H1 (cell line): ENCODE measurements at regions not wholly inside any gene's neighbourhood (a gene's known extent, or its start where the extent isn't known, plus 50 kb on each side); places are given as distances from the start of the nearest gene placed in this dataset.

Experiments
- CTCF ChIA-PET: fragments of 300-600 bp; sonication (Branson Sonifier 250); formaldehyde crosslinking; loops from one replicate; lab custom pipeline; 2021; ENCODE audit not compliant: partially characterized antibody; lab: Charles Lee
- POLR2A ChIA-PET: fragments of 300-600 bp; sonication (Branson Sonifier 250); formaldehyde crosslinking; loops from one replicate; lab custom pipeline; 2021; ENCODE audit warnings: inconsistent platforms; ENCODE audit not compliant: partially characterized antibody; lab: Charles Lee
- DNase-seq, 2 experiments: peaks; one replicate each; pipeline versions ENCODE4 v3.0.0 to v3.0.0-alpha.2; 2010 to 2022; ENCODE audit warnings: low spot score in 2 of 2, low read depth in 1 of 2, mixed read lengths in 1 of 2
- FAIRE-seq: peaks from 2 replicates; lab custom pipeline; 2011; peaks lifted over from hg19 to GRCh38; lab: Jason Lieb, UNC
- H2AFZ ChIP-seq: 2 replicates; pipeline ENCODE4 v1.8.1; 2012; ENCODE audit warnings: low read length, inconsistent platforms
- H2AK5ac ChIP-seq: 2 replicates; pipeline ENCODE4 v1.6.1; 2013; ENCODE audit warnings: low read depth, low read length
- H2BK120ac ChIP-seq: replicated peaks from 2 replicates; pipeline ENCODE3; 2013; ENCODE audit warnings: low read depth, low read length, inconsistent platforms
- H2BK12ac ChIP-seq: 2 replicates; pipeline ENCODE4 v1.6.1; 2013; ENCODE audit warnings: low read depth, low read length
- H2BK15ac ChIP-seq: 2 replicates; pipeline ENCODE4 v1.6.1; 2013; ENCODE audit warnings: low read length
- H2BK20ac ChIP-seq: 2 replicates; pipeline ENCODE4 v1.6.1; 2013; ENCODE audit warnings: low read length
- H2BK5ac ChIP-seq: 2 replicates; pipeline ENCODE4 v1.6.1; 2013; ENCODE audit warnings: low read depth, low read length
- H3K14ac ChIP-seq: 2 replicates; pipeline ENCODE4 v1.6.1; 2013; ENCODE audit warnings: inconsistent platforms; ENCODE audit not compliant: insufficient read length
- H3K18ac ChIP-seq: 2 replicates; pipeline ENCODE4 v1.6.1; 2013; ENCODE audit warnings: low read length; ENCODE audit errors: extremely low read depth
- H3K23ac ChIP-seq: 2 replicates; pipeline ENCODE4 v1.6.1; 2013; ENCODE audit warnings: inconsistent platforms; ENCODE audit not compliant: insufficient read length
- H3K23me2 ChIP-seq: 2 replicates; pipeline ENCODE4 v1.6.1; 2013; ENCODE audit warnings: low read depth, low read length
- H3K27ac ChIP-seq: 2 replicates; pipeline ENCODE4 v1.6.1; 2011; ENCODE audit warnings: low read depth, low read length, inconsistent platforms
- H3K27me3 ChIP-seq, 4 experiments: replicated peaks in 1 of 4; 1 replicate in 1 of 4; 2 replicates in 3 of 4; pipeline versions ENCODE4 v1.6.1 to v1.8.1; 2011 to 2013; ENCODE audit warnings: low read length in 3 of 4, mild to moderate bottlenecking in 3 of 4, inconsistent platforms in 2 of 4, mixed read lengths in 2 of 4, moderate library complexity in 1 of 4; ENCODE audit not compliant: control insufficient read depth in 3 of 4, insufficient read depth in 3 of 4; ENCODE audit errors: extremely low read depth in 1 of 4
- H3K36me3 ChIP-seq, 4 experiments: 2 replicates each; pipeline versions ENCODE4 v1.6.1 to v1.8.1; 2011 to 2013; ENCODE audit warnings: mild to moderate bottlenecking in 4 of 4, low read length in 3 of 4, moderate library complexity in 2 of 4, control low read depth in 1 of 4, inconsistent platforms in 1 of 4; ENCODE audit not compliant: insufficient read depth in 4 of 4, control insufficient read depth in 2 of 4
- H3K4ac ChIP-seq: replicated peaks from 2 replicates; pipeline ENCODE3; 2013; ENCODE audit warnings: low read length, low read depth, mixed read lengths, inconsistent platforms; ENCODE audit not compliant: insufficient read length
- H3K4me1 ChIP-seq, 4 experiments: replicated peaks in 1 of 4; 1 replicate in 1 of 4; 2 replicates in 3 of 4; pipeline versions ENCODE4 v1.6.1 to v1.8.1; 2011 to 2013; ENCODE audit warnings: low read length in 3 of 4, inconsistent platforms in 2 of 4, mixed read lengths in 1 of 4; ENCODE audit not compliant: insufficient read depth in 4 of 4, control insufficient read depth in 3 of 4
- H3K4me2 ChIP-seq, 2 experiments: 2 replicates each; pipeline versions ENCODE4 v1.6.1 to v1.8.1; 2011 to 2013; ENCODE audit warnings: low read depth in 2 of 2, low read length in 2 of 2, control low read depth in 1 of 2, inconsistent platforms in 1 of 2, mild to moderate bottlenecking in 1 of 2; ENCODE audit not compliant: insufficient read depth in 1 of 2
- H3K4me3 ChIP-seq, 4 experiments: fragments of 200-600, 300-600 bp in 1 of 4; sonication (generic), shearing (Covaris generic), sonication (Bioruptor Twin) in 1 of 4; 2 replicates each; pipeline versions ENCODE4 v1.5.1 to v1.8.1; 2011 to 2016; ENCODE audit warnings: low read length in 4 of 4, low read depth in 3 of 4, control low read depth in 2 of 4, inconsistent platforms in 2 of 4, mild to moderate bottlenecking in 2 of 4, mixed read lengths in 1 of 4, moderate library complexity in 1 of 4; ENCODE audit not compliant: insufficient read depth in 2 of 4; ENCODE audit errors: extremely low read depth in 1 of 4
- H3K56ac ChIP-seq: replicated peaks from 2 replicates; pipeline ENCODE3; 2013; ENCODE audit warnings: low read depth, mild to moderate bottlenecking, mixed read lengths, low read length, inconsistent platforms; ENCODE audit not compliant: insufficient read length
- H3K79me1 ChIP-seq: 2 replicates; pipeline ENCODE4 v1.6.1; 2013; ENCODE audit warnings: low read depth, low read length, control low read depth
- H3K79me2 ChIP-seq, 2 experiments: 2 replicates each; pipeline versions ENCODE4 v1.6.1 to v1.8.1; 2012 to 2013; ENCODE audit warnings: low read length in 2 of 2, mild to moderate bottlenecking in 2 of 2, inconsistent platforms in 1 of 2; ENCODE audit not compliant: insufficient read depth in 2 of 2, control insufficient read depth in 1 of 2
- H3K9ac ChIP-seq, 4 experiments: replicated peaks in 1 of 4; 1 replicate in 1 of 4; 2 replicates in 3 of 4; pipeline versions ENCODE4 v1.6.1 to v1.8.1; 2011 to 2013; ENCODE audit warnings: low read depth in 3 of 4, low read length in 3 of 4, control low read depth in 2 of 4, mild to moderate bottlenecking in 2 of 4, moderate library complexity in 2 of 4, inconsistent platforms in 1 of 4; ENCODE audit errors: extremely low read depth in 1 of 4
- H3K9me3 ChIP-seq, 2 experiments: 2 replicates each; pipeline versions ENCODE4 v1.6.1 to v1.8.1; 2012 to 2013; ENCODE audit warnings: mild to moderate bottlenecking in 2 of 2, moderate library complexity in 2 of 2, control low read depth in 1 of 2, inconsistent platforms in 1 of 2, low read depth in 1 of 2, low read length in 1 of 2, mixed read lengths in 1 of 2; ENCODE audit not compliant: insufficient read depth in 2 of 2
- H4K20me1 ChIP-seq, 2 experiments: replicated peaks in 1 of 2; 2 replicates each; pipeline versions ENCODE3 to v1.8.1; 2011 to 2013; ENCODE audit warnings: inconsistent platforms in 2 of 2, low read length in 2 of 2, mild to moderate bottlenecking in 1 of 2; ENCODE audit not compliant: insufficient read depth in 2 of 2, control insufficient read depth in 1 of 2
- H4K5ac ChIP-seq: 2 replicates; pipeline ENCODE4 v1.6.1; 2013; ENCODE audit warnings: low read length, low read depth, mixed read lengths, inconsistent platforms; ENCODE audit not compliant: insufficient read length
- H4K8ac ChIP-seq: 2 replicates; pipeline ENCODE4 v1.8.0; 2013; ENCODE audit warnings: mild to moderate bottlenecking, moderate library complexity, low read length, inconsistent platforms; ENCODE audit not compliant: insufficient read depth; ENCODE audit errors: extremely low read depth
- H4K91ac ChIP-seq: replicated peaks from 2 replicates; pipeline ENCODE3; 2013; ENCODE audit warnings: low read length, mixed read lengths, inconsistent platforms; ENCODE audit not compliant: insufficient read length
- ATF2 ChIP-seq: IDR thresholded peaks from 2 replicates; pipeline ENCODE4 v1.6.1; 2012; ENCODE audit warnings: low read length, inconsistent platforms
- BRCA1 ChIP-seq: IDR thresholded peaks from 2 replicates; pipeline ENCODE4 v1.6.1; 2012; ENCODE audit warnings: low read depth, low read length, improper control_type of control experiment
- SRF ChIP-seq: IDR thresholded peaks from 2 replicates; pipeline ENCODE4 v1.6.1; 2011; ENCODE audit warnings: mild to moderate bottlenecking, low read depth, low read length, moderate library complexity

- H3K4me1 ChIP-seq, result no peaks in the 10 kb centered on the region
- 0 out of 4 replicates have a peak, but pooled peaks cover 0 to 3% of the 10 kb centered on the region in 2 experiments for H3K9me3 ChIP-seq
- no peak overlapping the region for H3K4ac ChIP-seq
- H2BK5ac ChIP-seq, result no peak overlapping the region
- H2AFZ ChIP-seq, result no peak overlapping the region
- H3K79me2 ChIP-seq, result no peaks in the 10 kb centered on the region
- no peaks in the 10 kb centered on the region for H3K36me3 ChIP-seq
- no peak overlapping the region for H2BK12ac ChIP-seq
- ChIA-PET POLR2A (no interaction called here), CTCF (no interaction called here)
- H3K14ac ChIP-seq, result no peak overlapping the region
- H2BK20ac ChIP-seq, result no peak overlapping the region
- no peaks in the 10 kb centered on the region for H3K23me2 ChIP-seq
- no peaks in the 10 kb centered on the region for H3K79me1 ChIP-seq
- no peak for DNase-seq
- no peak overlapping the region for H2BK120ac ChIP-seq
- no peak overlapping the region for H3K56ac ChIP-seq
- H3K27ac ChIP-seq, result no peak overlapping the region
- no peak overlapping the region for H4K91ac ChIP-seq
- H3K18ac ChIP-seq, result no peak overlapping the region
- H4K20me1 ChIP-seq, result no peaks in the 10 kb centered on the region
- no peak overlapping the region for H2BK15ac ChIP-seq
- H2AK5ac ChIP-seq, result no peak overlapping the region
- H4K8ac ChIP-seq, result no peak overlapping the region
- H3K23ac ChIP-seq, result no peak overlapping the region
- H3K9ac ChIP-seq, result no peak overlapping the region
- no peak for FAIRE-seq
- H3K4me3 ChIP-seq, result no peak overlapping the region
- no peaks in the 10 kb centered on the region for H3K27me3 ChIP-seq
- H3K4me2 ChIP-seq, result no peak overlapping the region
- H4K5ac ChIP-seq, result no peak overlapping the region
- no peak for TF ChIP-seq ATF2
- no peak for TF ChIP-seq BRCA1
- no peak for TF ChIP-seq SRF
These were observed 606.5 kb downstream of the GALC start for GRCh38 chr14:87386524-87386923.
